ENCODE measurements at regions not wholly inside any gene's neighbourhood (a gene's known extent, or its start where the extent isn't known, plus 50 kb on each side); places are given as distances from the start of the nearest gene placed in this dataset.
"Not testable (repeated sequence)": the region's sequence is repeated elsewhere in the genome, so short reads cannot be mapped to it uniquely, and the experiment has no call there.

- no peak for DNase-seq
Observed at GRCh38 chr13:61358599-61358998, 57.0 kb downstream of the PCDH20 start.

GRCh38 chr13:61350341-61350740 lies 65.3 kb downstream of the PCDH20 start:
- DNase-seq = no peak

GRCh38 chr13:61339054-61339621 lies 76.5 kb downstream of the PCDH20 start:
- DNase-seq = no peak

- no peak for DNase-seq
Observed at GRCh38 chr13:61316647-61317046, 99.0 kb downstream of the PCDH20 start.

GRCh38 chr13:61294467-61295191 lies 121.0 kb downstream of the PCDH20 start:
- no peak for DNase-seq

GRCh38 chr13:61286148-61286745 lies 129.4 kb downstream of the PCDH20 start:
- no peak for DNase-seq

GRCh38 chr13:61277586-61278276 lies 137.9 kb downstream of the PCDH20 start:
- DNase-seq = no peak

- DNase-seq = no peak
Observed at GRCh38 chr13:61277088-61277487, 138.6 kb downstream of the PCDH20 start.

GRCh38 chr13:61276401-61276800 lies 139.2 kb downstream of the PCDH20 start:
- DNase-seq = no peak

GRCh38 chr13:61275736-61276135 lies 139.9 kb downstream of the PCDH20 start:
- DNase-seq = no peak

GRCh38 chr13:61275251-61275650 lies 140.4 kb downstream of the PCDH20 start:
- DNase-seq = no peak

GRCh38 chr13:61266896-61267295 lies 148.8 kb downstream of the PCDH20 start:
- DNase-seq = not testable (repeated sequence)

- DNase-seq = no peak
Observed at GRCh38 chr13:61261746-61262472, 153.7 kb downstream of the PCDH20 start.

GRCh38 chr13:61258185-61258584 lies 157.5 kb downstream of the PCDH20 start:
- no peak for DNase-seq

- no peak for DNase-seq
Observed at GRCh38 chr13:61255040-61255796, 160.4 kb downstream of the PCDH20 start.

GRCh38 chr13:61253105-61253877 lies 162.4 kb downstream of the PCDH20 start:
- no peak for DNase-seq

- DNase-seq = no peak
Observed at GRCh38 chr13:61252213-61252612, 163.4 kb downstream of the PCDH20 start.

- no peak for DNase-seq
Observed at GRCh38 chr13:61247149-61247936, 168.3 kb downstream of the PCDH20 start.

GRCh38 chr13:61246351-61246750 lies 169.3 kb downstream of the PCDH20 start:
- no peak for DNase-seq

GRCh38 chr13:61215601-61216000 lies 200.0 kb downstream of the PCDH20 start:
- DNase-seq = no peak

GRCh38 chr13:61215116-61215515 lies 200.5 kb downstream of the PCDH20 start:
- no peak for DNase-seq

All from NCI-H510A (cell line).